T-cell (primary cell): ENCODE measurements at regions not wholly inside any gene's neighbourhood (a gene's known extent, or its start where the extent isn't known, plus 50 kb on each side); places are given as distances from the start of the nearest gene placed in this dataset.

Experiments
- ATAC-seq, 4 experiments: fragments of 200-7000 bp in 3 of 4; fragments of 150-1000 bp in 1 of 4; cut with Tn5 transposase; replicated peaks in 1 of 4; 1 replicate in 3 of 4; 2 replicates in 1 of 4; pipeline ENCODE4 v1.10.0; 2021; ENCODE audit warnings: moderate library complexity in 3 of 4, mild to moderate bottlenecking in 2 of 4, moderate number of reproducible peaks in 1 of 4
- CTCF ChIA-PET, 2 donors: fragments of 300-600 bp; sonication (Branson Sonifier 250); formaldehyde crosslinking; loops; one replicate each; lab custom pipeline; 2022; ENCODE audit warnings: antibody characterized with exemption in 2 of 2; lab: Charles Lee
- POLR2A ChIA-PET, 2 donors: fragments of 300-600 bp; sonication (Branson Sonifier 250); formaldehyde crosslinking; loops; one replicate each; lab custom pipeline; 2022; ENCODE audit warnings: antibody characterized with exemption in 2 of 2; lab: Charles Lee
- DNase-seq, 35 experiments: peaks; one replicate each; pipeline versions ENCODE4 v3.0.0 to v3.0.0-alpha.2; 2013 to 2023
- H3K27ac ChIP-seq: one replicate; pipeline ENCODE4 v1.5.1; 2013; ENCODE audit warnings: low read length
- H3K27me3 ChIP-seq, 2 experiments: replicated peaks in 1 of 2; 1 replicate in 1 of 2; 2 replicates in 1 of 2; pipeline versions ENCODE4 v1.6.1 to v1.7.0; 2013; ENCODE audit warnings: low read length in 1 of 2, mixed read lengths in 1 of 2; ENCODE audit not compliant: control insufficient read depth in 2 of 2, insufficient read depth in 2 of 2; ENCODE audit errors: extremely low read depth in 1 of 2
- H3K36me3 ChIP-seq, 2 donors: 1 replicate in 1 of 2; 2 replicates in 1 of 2; pipeline versions ENCODE4 v1.6.1 to v1.7.0; 2013; ENCODE audit warnings: low read length in 1 of 2; ENCODE audit not compliant: control insufficient read depth in 2 of 2, insufficient read depth in 1 of 2; ENCODE audit errors: extremely low read depth in 1 of 2
- H3K4me1 ChIP-seq, 2 experiments: 1 replicate in 1 of 2; 2 replicates in 1 of 2; pipeline versions ENCODE4 v1.6.1 to v1.7.0; 2013; ENCODE audit warnings: low read length in 2 of 2, mixed read lengths in 1 of 2; ENCODE audit not compliant: insufficient read depth in 2 of 2, control insufficient read depth in 1 of 2; ENCODE audit errors: extremely low read depth in 1 of 2
- H3K4me3 ChIP-seq, 2 donors: 1 replicate in 1 of 2; 2 replicates in 1 of 2; pipeline versions ENCODE4 v1.5.1 to v1.7.0; 2013; ENCODE audit warnings: mild to moderate bottlenecking in 2 of 2, low read length in 1 of 2, moderate library complexity in 1 of 2; ENCODE audit not compliant: control insufficient read depth in 1 of 2; ENCODE audit errors: extremely low read depth in 1 of 2
- H3K9me3 ChIP-seq: 2 replicates; pipeline ENCODE4 v1.7.0; 2013
- H3K27ac Mint-ChIP-seq, 2 donors: one replicate each; pipeline ENCODE4 v1.8.0; 2020 to 2021; ENCODE audit warnings: mild to moderate bottlenecking in 2 of 2, mixed read lengths in 2 of 2
- H3K27me3 Mint-ChIP-seq, 2 donors: one replicate each; pipeline ENCODE4 v1.8.0; 2021 to 2022; ENCODE audit warnings: mixed read lengths in 2 of 2
- H3K36me3 Mint-ChIP-seq: one replicate; pipeline ENCODE4 v1.8.0; 2021; ENCODE audit warnings: mixed read lengths
- H3K4me1 Mint-ChIP-seq, 3 donors: one replicate each; pipeline ENCODE4 v1.8.0; 2020 to 2022; ENCODE audit warnings: mixed read lengths in 3 of 3, mild to moderate bottlenecking in 1 of 3
- H3K4me3 Mint-ChIP-seq, 3 donors: one replicate each; pipeline ENCODE4 v1.8.0; 2020 to 2022; ENCODE audit warnings: mild to moderate bottlenecking in 3 of 3, mixed read lengths in 3 of 3, moderate library complexity in 3 of 3
- H3K9me3 Mint-ChIP-seq, 3 donors: one replicate each; pipeline ENCODE4 v1.8.0; 2020 to 2022; ENCODE audit warnings: mixed read lengths in 3 of 3
- WGBS: methylation state at CpG from one replicate; pipeline ENCODE4 v1.1.5; 2013; ENCODE audit warnings: missing lambda C conversion rate; ENCODE audit not compliant: insufficient coverage; 5-methylcytosine and 5-hydroxymethylcytosine counted together

- POLR2A ChIA-PET: no interaction called here
- Mint-ChIP-seq H3K4me1 (peaks cover 0 to 3% (median 0%) of the 10 kb centered on the region in 3 donors), H3K27ac (no peak overlapping the region), H3K9me3 (no peaks in the 10 kb centered on the region), H3K27me3 (peaks cover 27 to 30% of the 10 kb centered on the region in 2 donors), H3K4me3 (no peak overlapping the region), H3K36me3 (no peaks in the 10 kb centered on the region)
- DNase-seq: no peak
- no peaks in the 10 kb centered on the region for H3K9me3 ChIP-seq
- no peak for ATAC-seq
- no peak overlapping the region for H3K27ac ChIP-seq
- peaks cover 0 to 33% of the 10 kb centered on the region in 2 experiments for H3K27me3 ChIP-seq
- H3K4me3 ChIP-seq: no peak overlapping the region
- H3K36me3 ChIP-seq: no peaks in the 10 kb centered on the region
- CTCF ChIA-PET: no interaction called here
- 67% methylated on average over 2 of the region's 4 CpGs for WGBS
- peaks cover 0 to 7% of the 10 kb centered on the region in 2 experiments for H3K4me1 ChIP-seq
These were observed 201.7 kb downstream of the NRP2 start for GRCh38 chr2:205883965-205884364.

- WGBS: 80% methylated on average over 1 of the region's 6 CpGs
These were observed 200.6 kb downstream of the NRP2 start for GRCh38 chr2:205882806-205883425.

GRCh38 chr2:205880048-205880447, 197.7 kb downstream of the NRP2 start:
- H3K4me3 ChIP-seq: no peak overlapping the region
- 100% methylated on average over 2 of the region's 4 CpGs for WGBS
- ChIA-PET POLR2A (no interaction called here), CTCF (no interaction called here)
- H3K9me3 Mint-ChIP-seq: no peaks in the 10 kb centered on the region
- H3K27me3 Mint-ChIP-seq: peaks cover 23 to 25% of the 10 kb centered on the region in 2 donors
- H3K36me3 Mint-ChIP-seq: no peaks in the 10 kb centered on the region
- no peaks in the 10 kb centered on the region for H3K4me1 Mint-ChIP-seq
- H3K36me3 ChIP-seq: no peaks in the 10 kb centered on the region
- H3K27ac ChIP-seq: no peak overlapping the region
- no peaks in the 10 kb centered on the region for H3K4me1 ChIP-seq
- ATAC-seq: no peak
- no peak for DNase-seq
- H3K27me3 ChIP-seq: peaks cover 0 to 16% of the 10 kb centered on the region in 2 experiments
- no peak overlapping the region for H3K4me3 Mint-ChIP-seq
- no peak overlapping the region for H3K27ac Mint-ChIP-seq
- H3K9me3 ChIP-seq: no peaks in the 10 kb centered on the region

More at GRCh38 chr2:205882806-205883425, 200.6 kb downstream of the NRP2 start:
- no peak overlapping the region for H3K4me3 ChIP-seq
- peaks cover 0 to 3% (median 0%) of the 10 kb centered on the region in 3 donors for H3K4me1 Mint-ChIP-seq
- H3K9me3 ChIP-seq: no peaks in the 10 kb centered on the region
- ATAC-seq: no peak
- ChIA-PET CTCF (interaction anchor here (0.6 to 0.7 kb wide), 2 partner anchors 116 to 1191 kb away, joined by 3 to 4 read pairs; no protein-coding TSS in a partner anchor), POLR2A (no interaction called here)
- no peak overlapping the region for H3K27ac ChIP-seq
- peaks cover 0 to 31% of the 10 kb centered on the region in 2 experiments for H3K27me3 ChIP-seq
- no peak overlapping the region for H3K27ac Mint-ChIP-seq
- H3K9me3 Mint-ChIP-seq: no peaks in the 10 kb centered on the region
- H3K4me3 Mint-ChIP-seq: no peak overlapping the region
- no peaks in the 10 kb centered on the region for H3K36me3 Mint-ChIP-seq
- DNase-seq: no peak
- H3K4me1 ChIP-seq: peaks cover 0 to 7% of the 10 kb centered on the region in 2 experiments
- H3K36me3 ChIP-seq: no peaks in the 10 kb centered on the region
- peaks cover 27 to 30% of the 10 kb centered on the region in 2 donors for H3K27me3 Mint-ChIP-seq

GRCh38 chr2:205878999-205879762, 196.9 kb downstream of the NRP2 start:
- Histone ChIP-seq H3K4me1 (no peaks in the 10 kb centered on the region), H3K4me3 (no peak overlapping the region), H3K27ac (no peak overlapping the region), H3K36me3 (no peaks in the 10 kb centered on the region), H3K27me3 (peaks cover 0 to 17% of the 10 kb centered on the region in 2 experiments), H3K9me3 (no peaks in the 10 kb centered on the region)
- H3K27ac Mint-ChIP-seq: no peak overlapping the region
- ATAC-seq: no peak
- CTCF ChIA-PET: no interaction called here
- WGBS: 85% methylated on average over 17 of the region's 22 CpGs
- no peak for DNase-seq
- POLR2A ChIA-PET: no interaction called here
- H3K27me3 Mint-ChIP-seq: peaks cover 16 to 19% of the 10 kb centered on the region in 2 donors
- H3K36me3 Mint-ChIP-seq: no peaks in the 10 kb centered on the region
- no peak overlapping the region for H3K4me3 Mint-ChIP-seq
- no peaks in the 10 kb centered on the region for H3K4me1 Mint-ChIP-seq
- no peaks in the 10 kb centered on the region for H3K9me3 Mint-ChIP-seq

- no peaks in the 10 kb centered on the region for H3K36me3 Mint-ChIP-seq
- H3K4me1 Mint-ChIP-seq: no peaks in the 10 kb centered on the region
- H3K4me3 Mint-ChIP-seq: no peak overlapping the region
These were observed 195.2 kb downstream of the NRP2 start for GRCh38 chr2:205877496-205877895.

GRCh38 chr2:205876127-205876526, 193.8 kb downstream of the NRP2 start:
- ChIA-PET POLR2A (no interaction called here), CTCF (interaction anchor here in 1 of 2 donors (0.5 kb wide), 1 partner anchor 585 kb away, joined by 3 read pairs; no protein-coding TSS in a partner anchor)
- Mint-ChIP-seq H3K36me3 (no peaks in the 10 kb centered on the region), H3K27me3 (peaks cover 11 to 20% of the 10 kb centered on the region in 2 donors), H3K9me3 (no peaks in the 10 kb centered on the region), H3K27ac (no peak overlapping the region), H3K4me1 (no peaks in the 10 kb centered on the region), H3K4me3 (no peak overlapping the region)
- Histone ChIP-seq H3K9me3 (no peaks in the 10 kb centered on the region), H3K27ac (no peak overlapping the region), H3K36me3 (no peaks in the 10 kb centered on the region), H3K4me3 (no peak overlapping the region), H3K4me1 (no peaks in the 10 kb centered on the region), H3K27me3 (peaks cover 0 to 17% of the 10 kb centered on the region in 2 experiments)
- DNase-seq (no peak), ATAC-seq (no peak)

More at GRCh38 chr2:205877496-205877895, 195.2 kb downstream of the NRP2 start:
- ATAC-seq (no peak), DNase-seq (no peak)
- no CpG with 5 or more reads among the region's 3 CpGs for WGBS
- CTCF ChIA-PET: no interaction called here
- no peak overlapping the region for H3K4me3 ChIP-seq
- no peaks in the 10 kb centered on the region for H3K9me3 Mint-ChIP-seq
- POLR2A ChIA-PET: no interaction called here
- H3K4me1 ChIP-seq: no peaks in the 10 kb centered on the region
- H3K9me3 ChIP-seq: no peaks in the 10 kb centered on the region
- peaks cover 0 to 12% of the 10 kb centered on the region in 2 experiments for H3K27me3 ChIP-seq
- H3K36me3 ChIP-seq: no peaks in the 10 kb centered on the region
- H3K27ac Mint-ChIP-seq: no peak overlapping the region
- H3K27me3 Mint-ChIP-seq: peaks cover 16 to 19% of the 10 kb centered on the region in 2 donors
- H3K27ac ChIP-seq: no peak overlapping the region
